Kidney (tissue), 13 donors: ENCODE measurements at regions not wholly inside any gene's neighbourhood (a gene's known extent, or its start where the extent isn't known, plus 50 kb on each side); places are given as distances from the start of the nearest gene placed in this dataset.

ENCODE experiments used
- DNase-seq, 5 donors: peaks; one replicate each; pipeline ENCODE4 v3.0.0-alpha.2; 2013 to 2020
- FAIRE-seq: peaks from 2 replicates; lab custom pipeline; 2012; peaks lifted over from hg19 to GRCh38; lab: Jason Lieb, UNC
- H3K27ac ChIP-seq, 2 donors: one replicate each; pipeline ENCODE4 v1.7.0; 2013; ENCODE audit warnings: low read depth in 2 of 2, low read length in 2 of 2, inconsistent platforms in 1 of 2
- H3K27me3 ChIP-seq: one replicate; pipeline ENCODE4 v1.7.1; 2013; ENCODE audit warnings: low read length, inconsistent platforms; ENCODE audit not compliant: control insufficient read depth, insufficient read depth
- H3K36me3 ChIP-seq, 3 donors: one replicate each; pipeline versions ENCODE4 v1.7.0 to v1.7.1; 2013; ENCODE audit warnings: low read length in 3 of 3, control low read depth in 1 of 3, inconsistent platforms in 1 of 3; ENCODE audit not compliant: insufficient read depth in 3 of 3, control insufficient read depth in 2 of 3
- H3K4me1 ChIP-seq, 3 donors: one replicate each; pipeline versions ENCODE4 v1.7.0 to v1.7.1; 2013; ENCODE audit warnings: low read length in 3 of 3, inconsistent platforms in 1 of 3, low read depth in 1 of 3; ENCODE audit not compliant: control insufficient read depth in 2 of 3, insufficient read depth in 2 of 3
- H3K4me3 ChIP-seq, 3 donors: one replicate each; pipeline versions ENCODE4 v1.7.0 to v1.8.1; 2013; ENCODE audit warnings: low read length in 3 of 3, control low read depth in 1 of 3, inconsistent platforms in 1 of 3
- H3K9ac ChIP-seq, 3 donors: one replicate each; pipeline versions ENCODE4 v1.7.0 to v1.7.1; 2013; ENCODE audit warnings: low read length in 3 of 3, control low read depth in 1 of 3, inconsistent platforms in 1 of 3
- H3K9me3 ChIP-seq, 3 donors: one replicate each; pipeline versions ENCODE4 v1.7.0 to v1.7.1; 2013; ENCODE audit warnings: low read length in 3 of 3, control low read depth in 1 of 3, inconsistent platforms in 1 of 3; ENCODE audit not compliant: control insufficient read depth in 2 of 3, insufficient read depth in 1 of 3
- CTCF ChIP-seq: IDR thresholded peaks from 3 replicates; pipeline ENCODE4 v1.5.1; 2012; ENCODE audit warnings: mild to moderate bottlenecking, moderate library complexity, borderline replicate concordance; ENCODE audit not compliant: insufficient read depth; ENCODE audit errors: extremely low read depth
- intact Hi-C: fragments of 100-400 bp; cut with DNase I; formaldehyde crosslinking; loops from one replicate; pipeline ENCODE4 v1.11.1; 2022
- donor health status: control.
- donor health status: control.
- donor health status: control.
- donor health status: control.
- donor health status: control.
- donor health status: DM: yes; HTN: yes; CAD: no.
- donor health status: Normal renal cell carcinoma (clear cell type).

GRCh38 chr2:180222644-180223043 lies 215.5 kb upstream of the CWC22 start:
- no peaks in the 10 kb centered on the region for H3K36me3 ChIP-seq
- intact Hi-C loops: no loop called here
- DNase-seq (no peak), FAIRE-seq (no peak)
- H3K9ac ChIP-seq: no peak overlapping the region
- no peak overlapping the region for H3K4me3 ChIP-seq
- peaks cover 0 to 11% (median 6%) of the 10 kb centered on the region in 3 donors for H3K9me3 ChIP-seq
- TF ChIP-seq CTCF: no peak
- no peak overlapping the region for H3K27ac ChIP-seq
- no peaks in the 10 kb centered on the region for H3K4me1 ChIP-seq
- H3K27me3 ChIP-seq: no peaks in the 10 kb centered on the region

GRCh38 chr2:180219491-180219890 lies 212.4 kb upstream of the CWC22 start:
- peak in 2 of 5 donors; percentile 10 to 40 for DNase-seq
- H3K27me3 ChIP-seq: no peaks in the 10 kb centered on the region
- H3K9ac ChIP-seq: no peak overlapping the region
- no peak for TF ChIP-seq CTCF
- H3K4me1 ChIP-seq: no peaks in the 10 kb centered on the region
- FAIRE-seq: no peak
- H3K4me3 ChIP-seq: no peak overlapping the region
- intact Hi-C loops: no loop called here
- peaks cover 0 to 8% (median 3%) of the 10 kb centered on the region in 3 donors for H3K9me3 ChIP-seq
- no peaks in the 10 kb centered on the region for H3K36me3 ChIP-seq
- H3K27ac ChIP-seq: no peak overlapping the region

- intact Hi-C loops: no loop called here
- FAIRE-seq: no peak
- no peak for TF ChIP-seq CTCF
These were observed 201.7 kb upstream of the CWC22 start for GRCh38 chr2:180208841-180209240.

GRCh38 chr2:180205621-180206235 lies 198.6 kb upstream of the CWC22 start:
- no peaks in the 10 kb centered on the region for H3K36me3 ChIP-seq
- DNase-seq: no peak
- H3K27ac ChIP-seq: no peak overlapping the region
- no peak overlapping the region for H3K9ac ChIP-seq
- no peak for FAIRE-seq
- no peak for TF ChIP-seq CTCF
- H3K4me3 ChIP-seq: no peak overlapping the region
- no peaks in the 10 kb centered on the region for H3K27me3 ChIP-seq
- H3K4me1 ChIP-seq: no peaks in the 10 kb centered on the region
- no peaks in the 10 kb centered on the region for H3K9me3 ChIP-seq
- intact Hi-C loops: no loop called here

More at GRCh38 chr2:180208841-180209240, 201.7 kb upstream of the CWC22 start:
- H3K9me3 ChIP-seq: no peaks in the 10 kb centered on the region
- no peak overlapping the region for H3K4me3 ChIP-seq
- H3K27me3 ChIP-seq: no peaks in the 10 kb centered on the region
- H3K9ac ChIP-seq: no peak overlapping the region
- no peak for DNase-seq
- no peaks in the 10 kb centered on the region for H3K36me3 ChIP-seq
- no peak overlapping the region for H3K27ac ChIP-seq
- H3K4me1 ChIP-seq: no peaks in the 10 kb centered on the region
